Keratinocyte (primary cell): ENCODE measurements at regions not wholly inside any gene's neighbourhood (a gene's known extent, or its start where the extent isn't known, plus 50 kb on each side); places are given as distances from the start of the nearest gene placed in this dataset.

Experiments used
- DNase-seq: peaks from one replicate; pipeline ENCODE4 v3.0.0-alpha.2; 2011; ENCODE audit warnings: low read depth, missing footprints, low spot score
- FAIRE-seq: peaks from 2 replicates; lab custom pipeline; 2011; peaks lifted over from hg19 to GRCh38; lab: Jason Lieb, UNC
- H2AFZ ChIP-seq: 2 replicates; pipeline ENCODE4 v1.6.0; 2012; ENCODE audit warnings: low read length, control low read depth, inconsistent platforms; ENCODE audit not compliant: control insufficient read depth
- H3K27ac ChIP-seq: 2 replicates; pipeline ENCODE4 v1.5.1; 2011; ENCODE audit warnings: low read length; ENCODE audit not compliant: control insufficient read depth, insufficient read depth
- H3K27me3 ChIP-seq: 3 replicates; pipeline ENCODE4 v1.6.0; 2011; ENCODE audit warnings: low read length; ENCODE audit not compliant: control insufficient read depth, insufficient read depth; ENCODE audit errors: extremely low read depth
- H3K36me3 ChIP-seq, 2 experiments: 2 replicates in 1 of 2; 3 replicates in 1 of 2; pipeline ENCODE4 v1.5.1; 2011; ENCODE audit warnings: low read length in 2 of 2, mild to moderate bottlenecking in 1 of 2; ENCODE audit not compliant: control insufficient read depth in 2 of 2, insufficient read depth in 2 of 2; ENCODE audit errors: extremely low read depth in 1 of 2
- H3K4me1 ChIP-seq: 3 replicates; pipeline ENCODE4 v1.5.1; 2011; ENCODE audit warnings: low read length; ENCODE audit not compliant: control insufficient read depth, insufficient read depth; ENCODE audit errors: extremely low read depth
- H3K4me2 ChIP-seq: 3 replicates; pipeline ENCODE4 v1.6.0; 2011; ENCODE audit warnings: low read depth, low read length; ENCODE audit not compliant: control insufficient read depth, insufficient read depth; ENCODE audit errors: extremely low read depth
- H3K4me3 ChIP-seq, 3 experiments: fragments of 200-600 bp in 1 of 3; sonication (generic) in 1 of 3; 2 replicates in 2 of 3; 3 replicates in 1 of 3; pipeline ENCODE4 v1.5.1; 2011 to 2016; ENCODE audit warnings: low read length in 3 of 3, mild to moderate bottlenecking in 3 of 3, control low read depth in 2 of 3, inconsistent platforms in 1 of 3, low read depth in 1 of 3, mixed read lengths in 1 of 3, mixed run types in 1 of 3, moderate library complexity in 1 of 3; ENCODE audit not compliant: control insufficient read depth in 2 of 3, insufficient read depth in 2 of 3; ENCODE audit errors: extremely low read depth in 1 of 3
- H3K79me2 ChIP-seq: 2 replicates; pipeline ENCODE4 v1.6.0; 2012; ENCODE audit warnings: low read length; ENCODE audit not compliant: control insufficient read depth, insufficient read depth
- H3K9ac ChIP-seq: 3 replicates; pipeline ENCODE4 v1.6.0; 2011; ENCODE audit warnings: low read length; ENCODE audit not compliant: control insufficient read depth, insufficient read depth; ENCODE audit errors: extremely low read depth
- H3K9me1 ChIP-seq: 3 replicates; pipeline ENCODE4 v1.6.0; 2011; ENCODE audit warnings: low read length; ENCODE audit not compliant: control insufficient read depth, insufficient read depth; ENCODE audit errors: extremely low read depth
- H3K9me3 ChIP-seq: 2 replicates; pipeline ENCODE4 v1.5.1; 2012; ENCODE audit warnings: low read depth, low read length; ENCODE audit not compliant: control insufficient read depth
- H4K20me1 ChIP-seq: 3 replicates; pipeline ENCODE4 v1.6.0; 2011; ENCODE audit warnings: low read length; ENCODE audit not compliant: control insufficient read depth, insufficient read depth; ENCODE audit errors: extremely low read depth
- EZH2 ChIP-seq: IDR thresholded peaks from one replicate; pipeline ENCODE4 v1.6.1; 2012; ENCODE audit warnings: inconsistent platforms, mild to moderate bottlenecking, low read length, moderate library complexity
- dilution Hi-C: fragments of 300-500 bp; cut with MboI; formaldehyde crosslinking; loops from one replicate; pipeline ENCODE4 v1.7.0; 2020; ENCODE audit warnings: low sequenced_read_pairs; ENCODE audit not compliant: extremely low pct_ligation_motif_present
- TF ChIP-seq, protein P1 (sequence below), 3 experiments: IDR thresholded peaks in 1 of 3; conservative IDR thresholded peaks in 1 of 3; optimal IDR thresholded peaks in 1 of 3; 2 replicates in 2 of 3; 3 replicates in 1 of 3; pipeline versions ENCODE3 to v1.5.1; 2011; ENCODE audit warnings: low read length in 3 of 3, mild to moderate bottlenecking in 3 of 3, moderate library complexity in 2 of 3, control low read depth in 1 of 3, inconsistent platforms in 1 of 3; ENCODE audit not compliant: insufficient read depth in 2 of 3; ENCODE audit errors: extremely low read depth in 1 of 3

DNA sequence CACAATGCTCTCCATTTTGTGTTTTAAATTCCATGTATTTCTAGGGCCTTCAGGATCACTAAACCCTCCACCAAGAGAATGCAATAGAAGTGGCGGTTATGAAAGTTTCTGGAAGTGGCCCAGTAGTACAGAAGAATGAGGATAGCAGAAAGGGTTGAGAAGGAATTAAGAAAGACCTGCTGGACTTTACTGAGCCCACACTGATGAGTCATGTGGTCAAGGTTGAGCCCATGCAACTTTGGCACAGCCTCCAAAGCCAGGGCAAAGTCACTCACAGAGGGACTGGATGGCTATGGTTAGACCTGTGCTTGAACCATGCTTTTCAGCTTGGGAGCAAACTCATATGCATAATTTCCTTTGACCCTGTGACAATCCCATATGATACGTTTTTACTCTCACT is 102.9 kb upstream of the PLET1 start:
- no peaks in the 10 kb centered on the region for H3K9me3 ChIP-seq
- no peaks in the 10 kb centered on the region for H4K20me1 ChIP-seq
- no peaks in the 10 kb centered on the region for H3K79me2 ChIP-seq
- no peak overlapping the region for H3K9ac ChIP-seq
- no peak overlapping the region for H3K4me3 ChIP-seq
- H3K27me3 ChIP-seq, result no peaks in the 10 kb centered on the region
- dilution Hi-C loops, result no loop called here
- H3K9me1 ChIP-seq, result no peaks in the 10 kb centered on the region
- FAIRE-seq, result no peak
- TF ChIP-seq, protein P1, sequence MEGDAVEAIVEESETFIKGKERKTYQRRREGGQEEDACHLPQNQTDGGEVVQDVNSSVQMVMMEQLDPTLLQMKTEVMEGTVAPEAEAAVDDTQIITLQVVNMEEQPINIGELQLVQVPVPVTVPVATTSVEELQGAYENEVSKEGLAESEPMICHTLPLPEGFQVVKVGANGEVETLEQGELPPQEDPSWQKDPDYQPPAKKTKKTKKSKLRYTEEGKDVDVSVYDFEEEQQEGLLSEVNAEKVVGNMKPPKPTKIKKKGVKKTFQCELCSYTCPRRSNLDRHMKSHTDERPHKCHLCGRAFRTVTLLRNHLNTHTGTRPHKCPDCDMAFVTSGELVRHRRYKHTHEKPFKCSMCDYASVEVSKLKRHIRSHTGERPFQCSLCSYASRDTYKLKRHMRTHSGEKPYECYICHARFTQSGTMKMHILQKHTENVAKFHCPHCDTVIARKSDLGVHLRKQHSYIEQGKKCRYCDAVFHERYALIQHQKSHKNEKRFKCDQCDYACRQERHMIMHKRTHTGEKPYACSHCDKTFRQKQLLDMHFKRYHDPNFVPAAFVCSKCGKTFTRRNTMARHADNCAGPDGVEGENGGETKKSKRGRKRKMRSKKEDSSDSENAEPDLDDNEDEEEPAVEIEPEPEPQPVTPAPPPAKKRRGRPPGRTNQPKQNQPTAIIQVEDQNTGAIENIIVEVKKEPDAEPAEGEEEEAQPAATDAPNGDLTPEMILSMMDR (optimal IDR thresholded peaks at IDR 0.05 in 1 of 3, IDR thresholded peaks at IDR 0.05 in 1 of 3, conservative IDR thresholded peaks at IDR 0.05 in 1 of 3; ENCODE audit: extremely low read depth in 1 of 3, insufficient read depth in 2 of 3, low read length in 3 of 3), result no peak
- no peak for TF ChIP-seq EZH2
- H3K4me2 ChIP-seq, result no peak overlapping the region
- H3K4me1 ChIP-seq, result no peaks in the 10 kb centered on the region
- no peak for DNase-seq
- no peaks in the 10 kb centered on the region for H3K36me3 ChIP-seq
- no peak overlapping the region for H3K27ac ChIP-seq
- no peak overlapping the region for H2AFZ ChIP-seq

DNA sequence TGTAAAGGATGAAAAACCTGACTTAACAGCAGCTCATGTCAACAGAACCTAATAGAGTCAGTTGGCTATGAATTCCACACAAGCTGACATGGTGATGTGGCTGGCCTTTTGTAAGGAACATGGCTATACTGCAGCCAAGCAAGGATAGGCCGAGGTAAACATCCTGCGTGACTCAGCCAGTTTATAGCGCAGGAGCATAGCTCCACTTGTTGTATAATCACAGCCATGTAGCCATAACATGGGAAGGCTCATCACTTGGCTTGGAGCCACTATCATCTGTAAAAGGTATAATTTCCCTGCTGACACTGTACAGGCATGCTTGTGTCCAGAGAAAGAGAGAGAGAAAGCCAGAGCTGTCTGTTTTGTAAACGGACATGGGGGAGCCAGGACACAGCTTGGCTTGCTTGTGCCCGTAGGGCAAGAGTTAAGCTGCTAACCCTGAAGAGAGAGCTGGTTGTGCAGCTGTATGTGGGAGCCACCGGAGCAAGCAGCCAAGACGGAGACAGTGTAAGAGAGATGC is 104.4 kb upstream of the PLET1 start:
- DNase-seq (peak; percentile 4), FAIRE-seq (no peak)
- H3K27me3 ChIP-seq, result no peaks in the 10 kb centered on the region
- dilution Hi-C loops, result no loop called here
- H3K36me3 ChIP-seq, result no peaks in the 10 kb centered on the region
- no peak overlapping the region for H3K4me2 ChIP-seq
- H3K9ac ChIP-seq, result no peak overlapping the region
- no peak overlapping the region for H3K27ac ChIP-seq
- no peaks in the 10 kb centered on the region for H3K4me1 ChIP-seq
- H3K9me1 ChIP-seq, result no peaks in the 10 kb centered on the region
- TF ChIP-seq, protein P1 (optimal IDR thresholded peaks at IDR 0.05 in 1 of 3, IDR thresholded peaks at IDR 0.05 in 1 of 3, conservative IDR thresholded peaks at IDR 0.05 in 1 of 3; ENCODE audit: extremely low read depth in 1 of 3, insufficient read depth in 2 of 3, low read length in 3 of 3), result no peak
- no peak for TF ChIP-seq EZH2
- H3K79me2 ChIP-seq, result no peaks in the 10 kb centered on the region
- H3K4me3 ChIP-seq, result no peak overlapping the region
- no peaks in the 10 kb centered on the region for H4K20me1 ChIP-seq
- no peak overlapping the region for H2AFZ ChIP-seq
- no peaks in the 10 kb centered on the region for H3K9me3 ChIP-seq
